GM23338 (cell line): ENCODE measurements at regions not wholly inside any gene's neighbourhood (a gene's known extent, or its start where the extent isn't known, plus 50 kb on each side); places are given as distances from the start of the nearest gene placed in this dataset. TPM values are rescaled to one million over a fixed set of nuclear protein-coding genes. Genes with fewer than 3 reads are reported as not detected.

Source experiments
- small RNA-seq: library from RNA; depleted of rRNA; stranded (forward); fragments of <200 nt; gene quantifications from one replicate; pipeline ENCODE3, GENCODE V24; 2014; ENCODE audit warnings: low replicate concordance

Small RNAs in the stretch of these regions (small RNA-seq; reads per million reads assigned to genes)
- gene RNU6-152P = not detected
